MM.1S (cell line): ENCODE measurements at regions not wholly inside any gene's neighbourhood (a gene's known extent, or its start where the extent isn't known, plus 50 kb on each side); places are given as distances from the start of the nearest gene placed in this dataset.

Source experiments
- CTCF ChIP-seq: fragments of 300-600 bp; sonication (generic); IDR thresholded peaks from 2 replicates; pipeline ENCODE4 v1.5.1; 2016; ENCODE audit warnings: antibody characterized with exemption, low read length, mixed read lengths
- EZH2 ChIP-seq: fragments of 300-600 bp; sonication (generic); optimal IDR thresholded peaks from 2 replicates; pipeline ENCODE3; 2017; ENCODE audit warnings: low read depth, mild to moderate bottlenecking, antibody characterized with exemption, low read length, mixed read lengths
- EZH2phosphoT487 ChIP-seq: fragments of 300-600 bp; sonication (generic); IDR thresholded peaks from 2 replicates; pipeline ENCODE4 v1.6.1; 2018; ENCODE audit warnings: antibody characterized with exemption, low read length

GRCh38 chr4:177070533-177071058, 239.1 kb upstream of the NEIL3 start:
- TF ChIP-seq CTCF (no peak), EZH2 (no peak), EZH2phosphoT487 (no peak)
